GM21717 (cell line): ENCODE measurements at regions not wholly inside any gene's neighbourhood (a gene's known extent, or its start where the extent isn't known, plus 50 kb on each side); places are given as distances from the start of the nearest gene placed in this dataset.
A peak's percentile ranks its signal among the peaks of the same experiment; 100 is the strongest.

Experiments
- ATAC-seq: cut with Tn5 transposase; IDR thresholded peaks from one replicate; pipeline ENCODE4 v1.9.1; 2021; ENCODE audit warnings: mild to moderate bottlenecking, moderate library complexity; ENCODE audit not compliant: unreplicated experiment

- ATAC-seq = no peak
Observed at GRCh38 chr11:82676483-82677094, 57.1 kb downstream of the FAM181B start.

- ATAC-seq = no peak
Observed at GRCh38 chr11:82675838-82676237, 57.8 kb downstream of the FAM181B start.

GRCh38 chr11:82673631-82674030 lies 60.0 kb downstream of the FAM181B start:
- no peak for ATAC-seq

GRCh38 chr11:82671451-82671850 lies 62.2 kb downstream of the FAM181B start:
- no peak for ATAC-seq

GRCh38 chr11:82663535-82663934 lies 70.1 kb downstream of the FAM181B start:
- ATAC-seq = no peak

- no peak for ATAC-seq
Observed at GRCh38 chr11:82653752-82654151, 79.9 kb downstream of the FAM181B start.

GRCh38 chr11:82639251-82639650 lies 94.4 kb downstream of the FAM181B start:
- ATAC-seq = no peak

GRCh38 chr11:82636615-82637014 lies 97.0 kb downstream of the FAM181B start:
- no peak for ATAC-seq

GRCh38 chr11:82634091-82634490 lies 99.6 kb downstream of the FAM181B start:
- ATAC-seq = no peak

GRCh38 chr11:82631722-82632630 lies 101.7 kb downstream of the FAM181B start:
- peak; percentile 91 for ATAC-seq

- ATAC-seq = no peak
Observed at GRCh38 chr11:82610671-82611070, 123.0 kb downstream of the FAM181B start.

- no peak for ATAC-seq
Observed at GRCh38 chr11:82606738-82607137, 126.9 kb downstream of the FAM181B start.

GRCh38 chr11:82601711-82602110 lies 132.0 kb downstream of the FAM181B start:
- no peak for ATAC-seq

GRCh38 chr11:82599836-82600235 lies 133.8 kb downstream of the FAM181B start:
- ATAC-seq = no peak

- ATAC-seq = no peak
Observed at GRCh38 chr11:82586581-82586980, 147.1 kb downstream of the FAM181B start.

GRCh38 chr11:82577246-82577645 lies 156.4 kb downstream of the FAM181B start:
- no peak for ATAC-seq

- ATAC-seq = no peak
Observed at GRCh38 chr11:82560836-82561235, 172.8 kb downstream of the FAM181B start.

- no peak for ATAC-seq
Observed at GRCh38 chr11:82559609-82560008, 174.1 kb downstream of the FAM181B start.

GRCh38 chr11:82557274-82557673 lies 176.4 kb downstream of the FAM181B start:
- ATAC-seq = peak; percentile 98

GRCh38 chr11:82556210-82556609 lies 177.5 kb downstream of the FAM181B start:
- no peak for ATAC-seq

GRCh38 chr11:82546661-82547557 lies 186.8 kb downstream of the FAM181B start:
- ATAC-seq = no peak
